CD4-positive, CD25-positive, alpha-beta regulatory T cell (primary cell): ENCODE measurements at regions not wholly inside any gene's neighbourhood (a gene's known extent, or its start where the extent isn't known, plus 50 kb on each side); places are given as distances from the start of the nearest gene placed in this dataset.
"Not testable (repeated sequence)": the region's sequence is repeated elsewhere in the genome, so short reads cannot be mapped to it uniquely, and the experiment has no call there.

Source experiments
- ATAC-seq, 2 donors: fragments of 150-1000 bp; cut with Tn5 transposase; one replicate each; pipeline ENCODE4 v1.10.0; 2021; ENCODE audit warnings: low read depth in 2 of 2, moderate number of reproducible peaks in 2 of 2, moderate library complexity in 1 of 2
- DNase-seq, 3 donors: peaks; one replicate each; pipeline versions ENCODE4 v3.0.0 to v3.0.0-alpha.2; 2012 to 2022; ENCODE audit warnings: mixed read lengths in 1 of 3
- H3K27ac ChIP-seq: one replicate; pipeline ENCODE4 v1.7.0; 2013; ENCODE audit warnings: mild to moderate bottlenecking, low read length; ENCODE audit not compliant: insufficient read depth, poor library complexity, severe bottlenecking
- H3K27me3 ChIP-seq: one replicate; pipeline ENCODE4 v1.7.0; 2013; ENCODE audit warnings: low read length; ENCODE audit not compliant: control insufficient read depth, insufficient read depth
- H3K36me3 ChIP-seq: one replicate; pipeline ENCODE4 v1.7.0; 2013; ENCODE audit warnings: mild to moderate bottlenecking, low read length, moderate library complexity; ENCODE audit not compliant: control insufficient read depth, insufficient read depth
- H3K4me1 ChIP-seq: 2 replicates; pipeline ENCODE4 v1.7.0; 2013; ENCODE audit warnings: mild to moderate bottlenecking, low read length; ENCODE audit not compliant: insufficient read depth, control insufficient read depth, poor library complexity, severe bottlenecking
- H3K4me3 ChIP-seq: one replicate; pipeline ENCODE4 v1.7.0; 2013; ENCODE audit warnings: low read depth, mild to moderate bottlenecking, low read length, moderate library complexity
- H3K9me3 ChIP-seq, 2 experiments: 1 replicate in 1 of 2; 2 replicates in 1 of 2; pipeline ENCODE4 v1.7.0; 2013; ENCODE audit warnings: low read length in 2 of 2, mild to moderate bottlenecking in 1 of 2, moderate library complexity in 1 of 2; ENCODE audit not compliant: control insufficient read depth in 2 of 2
- H3K27ac Mint-ChIP-seq, 3 donors: one replicate each; pipeline ENCODE4 v1.8.0; 2020 to 2022; ENCODE audit warnings: mild to moderate bottlenecking in 3 of 3, mixed read lengths in 3 of 3, moderate library complexity in 2 of 3
- H3K27me3 Mint-ChIP-seq: one replicate; pipeline ENCODE4 v1.8.0; 2022; ENCODE audit warnings: mild to moderate bottlenecking, mixed read lengths
- H3K36me3 Mint-ChIP-seq: one replicate; pipeline ENCODE4 v1.8.0; 2020; ENCODE audit warnings: mixed read lengths
- H3K4me1 Mint-ChIP-seq, 4 donors: one replicate each; pipeline ENCODE4 v1.8.0; 2020 to 2022; ENCODE audit warnings: mixed read lengths in 4 of 4, mild to moderate bottlenecking in 1 of 4
- H3K4me3 Mint-ChIP-seq, 4 donors: one replicate each; pipeline ENCODE4 v1.8.0; 2020 to 2022; ENCODE audit warnings: mild to moderate bottlenecking in 4 of 4, mixed read lengths in 4 of 4, moderate library complexity in 3 of 4
- H3K9me3 Mint-ChIP-seq, 7 donors: one replicate each; pipeline ENCODE4 v1.8.0; 2020 to 2022; ENCODE audit warnings: mixed read lengths in 7 of 7, mild to moderate bottlenecking in 3 of 7, moderate library complexity in 2 of 7

- not testable (repeated sequence) for H3K4me3 Mint-ChIP-seq, DNase-seq, H3K4me1 Mint-ChIP-seq, H3K27ac Mint-ChIP-seq, H3K4me1 ChIP-seq, ATAC-seq, H3K27me3 ChIP-seq, H3K27me3 Mint-ChIP-seq, H3K27ac ChIP-seq, H3K4me3 ChIP-seq, H3K36me3 Mint-ChIP-seq, H3K9me3 ChIP-seq, H3K36me3 ChIP-seq
- H3K9me3 Mint-ChIP-seq = peaks cover 1 to 16% (median 4%) of the 10 kb centered on the region in 7 donors
Measured at GRCh38 chr5:25438375-25438774, 793.6 kb upstream of the CDH10 start.

GRCh38 chr5:25436452-25436851, 791.7 kb upstream of the CDH10 start:
- Histone ChIP-seq H3K27me3 (no peaks in the 10 kb centered on the region), H3K27ac (no peak overlapping the region), H3K9me3 (peaks cover 0 to 7% of the 10 kb centered on the region in 2 experiments), H3K4me3 (no peak overlapping the region), H3K4me1 (no peaks in the 10 kb centered on the region), H3K36me3 (no peaks in the 10 kb centered on the region)
- no peak for ATAC-seq
- no peak for DNase-seq
- H3K27ac Mint-ChIP-seq = no peak overlapping the region
- no peaks in the 10 kb centered on the region for H3K4me1 Mint-ChIP-seq
- H3K4me3 Mint-ChIP-seq = no peak overlapping the region
- no peaks in the 10 kb centered on the region for H3K36me3 Mint-ChIP-seq
- no peaks in the 10 kb centered on the region for H3K27me3 Mint-ChIP-seq
- peaks cover 1 to 16% (median 4%) of the 10 kb centered on the region in 7 donors for H3K9me3 Mint-ChIP-seq

GRCh38 chr5:25435882-25436281, 791.1 kb upstream of the CDH10 start:
- ATAC-seq (no peak), DNase-seq (no peak)
- H3K4me3 Mint-ChIP-seq = no peak overlapping the region
- H3K27me3 Mint-ChIP-seq = no peaks in the 10 kb centered on the region
- Histone ChIP-seq H3K4me1 (no peaks in the 10 kb centered on the region), H3K9me3 (peaks cover 0 to 7% of the 10 kb centered on the region in 2 experiments), H3K36me3 (no peaks in the 10 kb centered on the region), H3K27me3 (no peaks in the 10 kb centered on the region), H3K27ac (no peak overlapping the region), H3K4me3 (no peak overlapping the region)
- H3K27ac Mint-ChIP-seq = no peak overlapping the region
- no peaks in the 10 kb centered on the region for H3K36me3 Mint-ChIP-seq
- H3K4me1 Mint-ChIP-seq = no peaks in the 10 kb centered on the region
- H3K9me3 Mint-ChIP-seq = peaks cover 1 to 16% (median 4%) of the 10 kb centered on the region in 7 donors

GRCh38 chr5:25427240-25427639, 782.5 kb upstream of the CDH10 start:
- H3K9me3 Mint-ChIP-seq = peaks cover 0 to 10% (median 5%) of the 10 kb centered on the region in 7 donors
- no peaks in the 10 kb centered on the region for H3K4me1 ChIP-seq
- no peaks in the 10 kb centered on the region for H3K27me3 ChIP-seq
- H3K4me3 Mint-ChIP-seq = no peak overlapping the region
- H3K4me1 Mint-ChIP-seq = no peaks in the 10 kb centered on the region
- no peak overlapping the region for H3K27ac ChIP-seq
- H3K36me3 ChIP-seq = no peaks in the 10 kb centered on the region
- no peak for ATAC-seq
- no peak for DNase-seq
- peaks cover 0 to 5% of the 10 kb centered on the region in 2 experiments for H3K9me3 ChIP-seq
- no peak overlapping the region for H3K4me3 ChIP-seq
- H3K27me3 Mint-ChIP-seq = no peaks in the 10 kb centered on the region
- H3K27ac Mint-ChIP-seq = no peak overlapping the region
- H3K36me3 Mint-ChIP-seq = no peaks in the 10 kb centered on the region

GRCh38 chr5:25423271-25423670, 778.5 kb upstream of the CDH10 start:
- Mint-ChIP-seq H3K27ac (no peak overlapping the region), H3K4me3 (no peak overlapping the region), H3K4me1 (no peaks in the 10 kb centered on the region), H3K9me3 (peaks cover 0 to 10% (median 5%) of the 10 kb centered on the region in 7 donors), H3K27me3 (no peaks in the 10 kb centered on the region), H3K36me3 (no peaks in the 10 kb centered on the region)
- Histone ChIP-seq H3K4me1 (no peaks in the 10 kb centered on the region), H3K36me3 (no peaks in the 10 kb centered on the region), H3K27me3 (no peaks in the 10 kb centered on the region), H3K9me3 (peaks cover 6% of the 10 kb centered on the region in 2 experiments), H3K4me3 (no peak overlapping the region), H3K27ac (no peak overlapping the region)
- DNase-seq (no peak), ATAC-seq (no peak)

GRCh38 chr5:25419684-25420083, 774.9 kb upstream of the CDH10 start:
- H3K9me3 Mint-ChIP-seq = peaks cover 2 to 10% (median 7%) of the 10 kb centered on the region in 7 donors
- Histone ChIP-seq H3K27me3 (no peaks in the 10 kb centered on the region), H3K27ac (no peak overlapping the region), H3K36me3 (no peaks in the 10 kb centered on the region), H3K9me3 (peaks cover 6 to 17% of the 10 kb centered on the region in 2 experiments), H3K4me1 (no peaks in the 10 kb centered on the region), H3K4me3 (no peak overlapping the region)
- H3K36me3 Mint-ChIP-seq = no peaks in the 10 kb centered on the region
- no peak overlapping the region for H3K27ac Mint-ChIP-seq
- no peaks in the 10 kb centered on the region for H3K4me1 Mint-ChIP-seq
- H3K27me3 Mint-ChIP-seq = no peaks in the 10 kb centered on the region
- ATAC-seq (no peak), DNase-seq (no peak)
- no peak overlapping the region for H3K4me3 Mint-ChIP-seq

- no peak for ATAC-seq
- peaks cover 6 to 17% of the 10 kb centered on the region in 2 experiments for H3K9me3 ChIP-seq
- no peak overlapping the region for H3K4me3 ChIP-seq
- H3K27me3 ChIP-seq = no peaks in the 10 kb centered on the region
- H3K27ac Mint-ChIP-seq = no peak overlapping the region
- no peak overlapping the region for H3K4me3 Mint-ChIP-seq
- no peaks in the 10 kb centered on the region for H3K27me3 Mint-ChIP-seq
- no peaks in the 10 kb centered on the region for H3K36me3 Mint-ChIP-seq
- H3K36me3 ChIP-seq = no peaks in the 10 kb centered on the region
- H3K9me3 Mint-ChIP-seq = peaks cover 0 to 10% (median 5%) of the 10 kb centered on the region in 7 donors
- no peak overlapping the region for H3K27ac ChIP-seq
- DNase-seq = no peak
- no peaks in the 10 kb centered on the region for H3K4me1 ChIP-seq
- H3K4me1 Mint-ChIP-seq = no peaks in the 10 kb centered on the region
Measured at GRCh38 chr5:25418978-25419377, 774.2 kb upstream of the CDH10 start.

- no peaks in the 10 kb centered on the region for H3K4me1 Mint-ChIP-seq
- Histone ChIP-seq H3K27me3 (no peaks in the 10 kb centered on the region), H3K36me3 (no peaks in the 10 kb centered on the region), H3K27ac (no peak overlapping the region), H3K9me3 (peaks cover 6 to 17% of the 10 kb centered on the region in 2 experiments), H3K4me1 (no peaks in the 10 kb centered on the region), H3K4me3 (no peak overlapping the region)
- H3K4me3 Mint-ChIP-seq = no peak overlapping the region
- H3K27ac Mint-ChIP-seq = no peak overlapping the region
- peaks cover 0 to 8% (median 5%) of the 10 kb centered on the region in 7 donors for H3K9me3 Mint-ChIP-seq
- H3K27me3 Mint-ChIP-seq = no peaks in the 10 kb centered on the region
- no peak for DNase-seq
- ATAC-seq = no peak
- H3K36me3 Mint-ChIP-seq = no peaks in the 10 kb centered on the region
Measured at GRCh38 chr5:25418319-25418859, 773.6 kb upstream of the CDH10 start.
